Stimulated activated CD4-positive, alpha-beta T cell treated with anti-CD3 and anti-CD28 coated beads, Interleukin-4, amount 100 ng/mL, for 48 hours (primary cell): ENCODE measurements at regions not wholly inside any gene's neighbourhood (a gene's known extent, or its start where the extent isn't known, plus 50 kb on each side); places are given as distances from the start of the nearest gene placed in this dataset.
"Not testable (repeated sequence)": the region's sequence is repeated elsewhere in the genome, so short reads cannot be mapped to it uniquely, and the experiment has no call there.

Experiments used
- DNase-seq, 2 donors: peaks; one replicate each; pipeline ENCODE4 v3.0.0-alpha.2; 2020; ENCODE audit warnings: low read depth in 2 of 2

- no peak for DNase-seq
These were observed 342.8 kb downstream of the FBXW7 start for GRCh38 chr4:152193059-152193458.

- no peak for DNase-seq
These were observed 345.0 kb downstream of the FBXW7 start for GRCh38 chr4:152190907-152191306.

DNA sequence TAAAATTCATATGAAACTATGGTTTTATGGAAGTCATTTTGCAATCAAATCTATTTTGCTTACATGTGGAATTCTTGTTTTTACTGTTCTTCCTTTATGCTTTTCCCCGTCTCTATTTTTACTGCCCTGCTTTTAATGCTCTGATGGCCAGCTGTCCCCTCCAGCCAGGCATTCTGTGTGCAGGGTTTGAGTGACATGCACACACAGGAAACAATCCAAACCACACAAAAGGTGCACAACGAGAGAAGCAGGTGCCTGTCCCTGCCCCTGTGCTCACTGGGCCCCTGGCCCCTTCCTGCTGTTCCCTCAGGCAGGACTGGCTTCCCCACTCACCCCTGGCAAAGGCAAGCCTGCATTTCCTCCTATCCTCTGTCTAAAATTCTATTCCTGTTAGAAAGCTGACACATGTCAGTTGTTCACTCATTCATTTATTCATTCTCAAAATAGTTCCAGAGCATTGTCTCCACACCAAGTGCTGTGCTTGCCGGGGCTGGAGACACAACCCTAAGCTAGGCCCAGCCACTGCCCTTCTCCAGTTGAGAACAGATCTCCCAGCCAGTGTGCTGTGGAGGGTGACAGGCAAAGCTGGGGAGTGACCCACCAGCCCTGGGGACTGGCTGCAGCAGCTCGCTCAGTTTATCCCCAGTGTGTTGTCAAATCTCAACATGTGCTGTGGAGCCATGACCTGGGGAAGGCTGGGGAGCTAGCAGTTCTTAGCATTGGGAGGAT is 346.3 kb downstream of the FBXW7 start:
- no peak for DNase-seq

- DNase-seq = no peak
These were observed 347.1 kb downstream of the FBXW7 start for GRCh38 chr4:152188801-152189200.

- DNase-seq = no peak
These were observed 348.2 kb downstream of the FBXW7 start for GRCh38 chr4:152187693-152188092.

DNA sequence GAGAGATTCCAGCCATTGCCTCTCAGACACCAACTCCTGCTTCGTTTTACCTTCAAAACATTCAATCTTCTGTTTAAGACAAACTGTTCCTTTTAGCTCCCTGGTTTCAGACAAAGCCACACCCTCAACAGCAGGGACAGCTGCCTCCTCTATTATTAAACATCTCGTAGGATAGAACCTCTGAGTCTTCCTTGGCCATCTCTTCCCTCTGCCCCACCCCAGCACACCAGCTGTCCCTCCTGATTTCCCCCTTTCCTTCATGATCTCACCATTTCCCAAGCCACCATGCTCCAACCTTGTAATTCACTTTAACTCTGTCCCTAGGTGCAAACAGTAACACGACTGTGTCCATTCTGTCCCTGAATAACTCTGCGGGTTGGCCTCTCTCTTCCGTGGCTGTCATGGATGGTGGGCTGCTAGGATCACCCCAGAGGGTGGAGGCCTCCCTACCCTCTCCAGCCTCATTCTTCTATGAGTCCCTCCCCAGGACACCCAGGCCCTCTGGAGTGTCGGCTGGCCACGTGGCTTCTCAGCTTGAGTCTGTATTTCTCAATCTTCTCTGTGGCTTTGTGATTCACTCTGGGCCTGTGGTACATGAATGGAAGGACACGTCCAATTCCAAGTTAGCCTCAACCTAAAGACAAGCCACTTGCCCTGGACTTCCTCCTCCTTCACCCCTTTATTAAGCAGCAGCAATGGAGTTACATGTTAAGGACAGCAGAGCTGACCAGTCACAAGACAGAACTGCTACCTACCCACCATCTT is 349.9 kb downstream of the FBXW7 start:
- no peak for DNase-seq

GRCh38 chr4:152181150-152181549 is 354.7 kb downstream of the FBXW7 start:
- no peak for DNase-seq

DNA sequence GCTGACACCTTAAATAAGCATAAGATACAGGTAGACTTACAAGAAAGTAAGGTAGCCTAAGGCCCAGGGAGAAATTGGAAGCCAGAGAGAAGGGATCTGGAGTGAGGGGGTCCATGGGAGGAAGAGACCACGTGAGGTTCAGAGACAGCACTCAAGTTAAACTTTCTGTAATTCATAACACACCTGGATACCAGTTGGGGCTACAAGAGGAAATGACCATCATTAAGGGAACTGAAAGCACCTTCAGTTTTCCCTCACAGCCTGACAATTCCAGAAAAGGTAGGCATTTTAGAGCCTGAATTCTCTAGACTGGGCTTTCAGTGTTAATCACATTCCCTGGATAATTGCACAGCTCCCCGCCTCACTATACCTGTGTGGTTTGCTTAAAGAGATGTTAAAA is 355.5 kb downstream of the FBXW7 start:
- DNase-seq = no peak

GRCh38 chr4:152177538-152177937 is 358.4 kb downstream of the FBXW7 start:
- not testable (repeated sequence) for DNase-seq

- no peak for DNase-seq
These were observed 359.2 kb downstream of the FBXW7 start for GRCh38 chr4:152176627-152177214.

GRCh38 chr4:152175586-152175985 is 360.3 kb downstream of the FBXW7 start:
- no peak for DNase-seq

- no peak for DNase-seq
These were observed 363.7 kb downstream of the FBXW7 start for GRCh38 chr4:152172146-152172545.

DNA sequence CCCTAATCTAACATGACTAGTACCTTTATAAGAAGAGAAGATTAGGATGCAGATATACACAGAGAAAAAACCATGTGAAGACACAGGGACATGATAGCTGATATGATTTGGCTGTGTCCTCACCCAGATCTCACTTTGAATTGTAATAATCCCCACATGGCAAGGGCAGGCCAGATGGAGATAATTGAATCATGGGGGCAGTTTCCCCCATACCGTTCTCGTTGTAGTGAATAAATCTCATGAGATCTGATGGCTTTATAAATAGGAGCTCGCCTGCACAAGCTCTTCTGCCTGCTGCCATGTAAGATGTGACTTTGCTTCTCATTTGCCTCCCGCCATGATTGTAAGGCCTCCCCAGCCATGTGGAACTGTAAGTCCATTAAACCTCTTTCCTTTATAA is 364.3 kb downstream of the FBXW7 start:
- no peak for DNase-seq

DNA sequence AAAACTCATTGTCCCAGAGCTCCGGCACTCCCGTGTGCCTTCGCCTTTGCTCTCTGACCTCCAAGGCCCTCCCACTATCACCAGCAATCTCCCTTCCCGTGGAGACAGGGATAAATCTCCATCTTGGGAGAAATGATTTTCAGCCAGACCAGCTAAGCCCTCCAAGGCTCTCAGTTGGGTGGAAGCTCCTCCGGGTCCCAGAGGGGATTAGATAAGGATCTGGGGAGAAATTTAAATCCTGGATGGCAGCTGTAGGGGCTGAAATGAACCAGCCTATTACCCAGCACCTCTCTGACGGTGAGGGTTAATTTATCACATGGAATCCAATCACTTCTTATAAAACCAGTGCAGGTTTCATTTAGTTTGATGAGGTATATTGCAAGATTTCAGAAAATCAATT is 366.2 kb downstream of the FBXW7 start:
- DNase-seq = no peak

GRCh38 chr4:152168987-152169616 is 366.8 kb downstream of the FBXW7 start:
- DNase-seq = no peak

- no peak for DNase-seq
These were observed 369.3 kb downstream of the FBXW7 start for GRCh38 chr4:152166567-152166966.

- no peak for DNase-seq
These were observed 370.0 kb downstream of the FBXW7 start for GRCh38 chr4:152165846-152166245.

GRCh38 chr4:152165146-152165545 is 370.7 kb downstream of the FBXW7 start:
- no peak for DNase-seq

DNA sequence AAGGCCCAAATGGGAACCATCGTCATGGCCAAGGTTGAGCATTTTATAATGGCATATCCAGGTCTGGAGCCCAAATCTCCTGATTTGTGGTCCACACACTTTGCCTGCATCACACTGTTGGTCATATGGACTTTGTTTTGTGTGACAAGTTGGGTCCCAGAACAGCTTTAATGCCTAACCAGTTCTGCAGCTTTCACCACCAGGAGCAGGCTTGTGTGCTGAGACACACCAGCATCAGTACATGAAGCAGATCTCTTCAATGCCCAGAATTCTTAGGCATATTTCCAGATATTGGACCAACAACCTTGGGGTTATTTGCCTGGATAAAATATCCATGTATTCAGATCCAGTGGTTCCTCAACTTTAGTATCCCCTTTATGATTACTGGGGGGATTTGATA is 371.3 kb downstream of the FBXW7 start:
- DNase-seq = no peak

GRCh38 chr4:152162331-152162697 is 373.6 kb downstream of the FBXW7 start:
- DNase-seq = no peak

DNA sequence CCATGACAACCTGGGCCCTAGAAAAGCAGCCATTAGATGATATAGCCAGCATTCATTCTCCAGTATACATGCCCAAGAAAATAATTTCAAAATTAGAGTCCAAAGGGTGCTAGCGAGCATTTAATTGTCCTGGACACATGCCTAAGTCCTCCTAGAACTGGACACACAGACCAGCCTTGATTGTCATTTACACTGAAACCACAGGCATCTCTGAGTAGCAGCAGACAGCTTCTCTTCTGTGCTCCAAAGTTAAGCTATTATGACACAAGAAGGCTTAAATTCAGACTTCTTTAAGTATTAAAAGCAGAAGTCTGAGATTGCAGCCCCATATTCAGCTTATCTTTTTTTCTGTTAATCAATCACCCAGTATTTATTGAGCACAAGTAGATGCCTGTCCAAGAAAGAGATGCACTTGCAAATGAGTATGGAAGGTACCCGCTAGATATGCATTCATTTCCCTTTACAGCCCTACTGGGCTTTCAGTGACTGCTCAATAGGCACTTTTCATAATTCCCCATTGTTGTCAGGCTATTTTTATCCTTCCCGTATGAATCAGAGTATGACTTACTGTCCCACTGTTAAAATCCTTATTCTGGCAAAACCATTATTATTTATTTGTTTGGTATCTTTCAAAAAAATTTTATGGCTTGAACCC is 374.1 kb downstream of the FBXW7 start:
- no peak for DNase-seq

GRCh38 chr4:152160225-152160800 is 375.6 kb downstream of the FBXW7 start:
- no peak for DNase-seq
